H54 (cell line): ENCODE measurements at regions not wholly inside any gene's neighbourhood (a gene's known extent, or its start where the extent isn't known, plus 50 kb on each side); places are given as distances from the start of the nearest gene placed in this dataset.
"Not testable (repeated sequence)": the region's sequence is repeated elsewhere in the genome, so short reads cannot be mapped to it uniquely, and the experiment has no call there.

Experiments
- DNase-seq: peaks from one replicate; pipeline ENCODE4 v3.0.0; 2011; ENCODE audit warnings: low spot score, mixed read lengths; ENCODE audit not compliant: insufficient read length
- FAIRE-seq: peaks from 3 replicates; lab custom pipeline; 2011; peaks lifted over from hg19 to GRCh38; lab: Jason Lieb, UNC
- POLR2A ChIP-seq: IDR thresholded peaks from 2 replicates; pipeline ENCODE4 v1.6.1; 2011; ENCODE audit warnings: low read depth, mild to moderate bottlenecking, low read length

DNA sequence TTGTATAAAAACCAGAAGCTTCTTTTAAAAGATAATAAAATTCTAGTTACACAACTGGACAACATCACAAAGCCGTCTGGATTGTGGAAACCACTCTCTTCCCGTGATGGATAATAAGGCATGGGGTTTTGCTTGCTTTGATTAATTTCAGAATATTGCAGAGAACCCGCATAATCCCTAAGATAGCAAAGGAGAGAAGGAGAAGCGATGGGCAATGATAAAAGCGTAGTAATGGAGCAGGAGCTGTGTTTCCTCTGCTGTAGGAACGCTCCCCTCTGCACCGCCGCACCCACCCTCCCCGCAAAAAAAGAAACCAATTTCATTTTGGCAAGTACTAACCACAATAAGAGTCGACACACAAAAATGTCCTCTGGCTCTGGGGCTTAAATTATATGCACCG is 340.9 kb upstream of the PSMD7 start:
- DNase-seq (no peak), FAIRE-seq (no peak)
- no peak for TF ChIP-seq POLR2A

DNA sequence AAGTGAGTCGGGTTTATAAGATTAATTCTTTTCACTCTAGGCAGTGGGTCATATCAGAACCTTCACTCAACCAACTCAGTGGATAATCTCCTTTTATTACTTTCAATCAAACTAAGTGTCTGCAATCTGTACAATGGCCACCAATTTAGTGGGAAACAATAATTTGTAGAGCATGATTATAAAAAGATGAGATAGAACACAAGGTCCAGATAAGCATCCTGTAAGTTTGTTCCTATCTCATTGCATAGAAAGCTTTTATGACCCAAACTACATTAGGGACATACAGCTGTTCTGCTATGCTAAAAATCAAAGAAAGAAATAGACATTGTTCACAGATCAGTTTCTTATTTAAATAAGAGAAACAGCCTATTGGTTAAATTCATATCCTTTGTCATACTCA is 341.4 kb upstream of the PSMD7 start:
- FAIRE-seq, result no peak
- no peak for DNase-seq
- TF ChIP-seq POLR2A, result no peak

DNA sequence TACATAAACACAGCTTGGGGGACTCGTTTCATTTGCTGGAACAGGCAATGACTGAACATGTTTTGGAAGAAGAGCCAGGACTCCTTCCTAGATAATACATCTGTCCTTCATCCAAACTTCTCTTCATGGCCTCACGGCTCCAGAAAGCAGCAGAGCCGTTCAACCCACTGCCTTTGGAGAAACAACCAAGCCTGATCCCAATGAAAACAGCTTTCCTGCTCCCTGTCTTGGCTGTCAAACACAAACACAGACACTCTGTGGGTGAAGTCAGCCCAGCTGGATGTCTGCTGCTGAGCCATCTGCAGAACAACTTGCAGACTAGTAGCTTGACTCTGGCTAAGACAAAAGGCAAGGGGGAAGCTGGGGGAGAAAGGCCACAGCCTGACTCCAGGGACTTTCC is 345.1 kb upstream of the PSMD7 start:
- no peak for FAIRE-seq
- no peak for TF ChIP-seq POLR2A
- DNase-seq, result no peak

DNA sequence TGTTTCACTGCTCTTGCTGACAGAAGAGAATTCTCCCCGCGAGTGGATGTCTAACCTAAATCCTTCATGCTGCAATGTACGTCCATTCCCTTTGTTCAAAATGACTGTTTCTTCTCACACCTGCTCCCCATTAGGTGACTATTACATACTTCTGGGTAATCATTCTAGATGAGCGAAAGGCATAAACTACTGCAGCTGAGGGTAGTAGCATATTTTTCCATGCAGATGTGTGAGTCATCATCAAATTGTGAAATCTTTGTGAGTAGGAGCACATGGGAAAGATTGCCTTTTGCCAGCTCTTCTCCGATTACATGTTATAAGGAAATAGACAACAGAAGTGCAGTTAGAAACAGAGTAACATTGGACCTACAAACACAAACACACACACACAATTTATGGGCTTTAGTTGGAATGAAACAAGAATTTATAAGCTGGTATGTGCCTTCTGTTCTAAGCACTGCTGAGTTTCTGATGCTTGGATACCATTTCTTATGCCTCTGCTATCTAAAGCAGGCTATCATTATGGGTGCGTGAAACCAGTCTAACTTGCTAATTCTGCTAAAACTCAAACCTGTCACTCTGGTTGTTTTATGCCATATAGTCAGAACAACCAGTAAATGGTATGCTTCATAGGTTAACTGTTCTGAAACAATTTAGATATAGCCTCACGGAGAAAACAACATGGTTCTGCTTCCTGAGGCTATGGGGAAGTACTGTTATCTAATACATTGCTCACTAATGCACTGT is 346.9 kb upstream of the PSMD7 start:
- no peak for TF ChIP-seq POLR2A
- FAIRE-seq (no peak), DNase-seq (no peak)

DNA sequence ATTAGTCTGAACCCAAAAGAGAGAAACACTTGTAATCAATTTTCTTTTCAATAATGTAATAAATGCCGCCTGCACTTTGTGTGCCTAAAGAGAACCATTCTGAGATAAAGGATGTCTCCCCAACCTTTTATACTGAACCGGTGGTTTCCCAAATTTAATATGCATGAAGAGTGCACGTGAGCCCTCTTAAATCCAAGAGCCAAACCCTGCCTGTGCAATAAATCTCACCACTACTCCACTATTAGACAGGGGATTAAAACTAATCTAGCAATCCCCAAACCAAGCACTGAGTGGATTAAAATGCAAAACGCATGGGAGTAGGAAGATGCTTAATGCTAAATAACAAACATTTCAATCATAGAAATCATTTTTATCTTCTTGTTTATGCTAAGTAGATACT is 351.0 kb upstream of the PSMD7 start:
- FAIRE-seq (no peak), DNase-seq (no peak)
- no peak for TF ChIP-seq POLR2A

DNA sequence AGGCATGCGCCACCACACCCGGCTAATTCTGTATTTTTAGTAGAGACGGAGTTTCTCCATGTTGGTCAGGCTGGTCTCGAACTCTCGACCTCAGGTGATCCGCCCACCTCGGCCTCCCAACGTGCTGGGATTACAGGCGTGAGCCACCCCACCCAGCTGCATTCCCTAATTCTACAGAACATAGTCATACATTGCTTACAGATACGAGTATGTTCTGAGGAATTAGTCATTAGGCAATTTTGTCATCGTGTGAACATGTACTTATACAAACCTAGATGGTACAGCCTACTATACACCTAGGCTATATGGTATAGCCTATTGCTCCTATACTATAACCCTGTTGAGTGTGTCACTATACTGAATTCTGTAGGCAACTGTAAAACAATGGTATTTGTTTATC is 353.4 kb upstream of the PSMD7 start:
- FAIRE-seq, DNase-seq: not testable (repeated sequence)

DNA sequence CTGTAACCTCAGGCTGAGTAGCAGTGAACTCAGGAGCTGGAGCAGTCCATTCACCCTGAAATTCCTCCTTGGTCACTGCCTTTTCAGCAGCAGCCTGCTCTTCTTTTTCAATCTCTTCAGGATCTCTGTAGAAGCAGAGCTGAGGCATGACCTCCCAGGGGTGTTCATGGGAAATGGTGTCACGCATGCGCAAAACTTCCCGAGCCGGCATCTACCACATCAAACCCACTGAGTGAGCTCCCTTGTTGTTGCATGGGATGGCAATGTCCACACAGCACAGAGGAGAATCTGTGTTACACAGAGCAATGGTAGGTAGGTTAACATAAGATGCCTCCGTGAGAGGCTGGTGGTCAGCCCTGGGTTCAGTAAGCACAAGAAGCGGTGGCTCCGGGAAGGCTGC is 355.8 kb upstream of the PSMD7 start:
- FAIRE-seq, DNase-seq: not testable (repeated sequence)

DNA sequence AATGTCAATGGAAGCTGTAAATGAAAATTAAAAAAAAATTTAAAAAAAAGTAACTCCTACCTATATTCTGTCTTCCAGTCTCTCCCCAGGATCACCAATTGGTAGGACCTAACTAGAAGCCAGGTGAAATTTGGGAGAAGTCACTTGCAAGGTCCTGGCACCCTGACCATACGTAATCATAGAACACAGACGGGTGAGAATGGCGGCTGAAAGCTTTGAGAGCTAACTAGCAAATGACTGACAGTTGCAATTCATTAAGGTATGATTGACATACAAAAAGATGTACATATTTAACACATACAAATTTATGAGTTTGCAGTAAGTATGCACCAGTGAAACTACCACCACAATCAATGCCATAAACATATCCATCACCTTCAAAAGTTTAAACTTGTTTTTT is 372.7 kb upstream of the PSMD7 start:
- DNase-seq, result no peak
- TF ChIP-seq POLR2A, result no peak
- FAIRE-seq, result no peak

DNA sequence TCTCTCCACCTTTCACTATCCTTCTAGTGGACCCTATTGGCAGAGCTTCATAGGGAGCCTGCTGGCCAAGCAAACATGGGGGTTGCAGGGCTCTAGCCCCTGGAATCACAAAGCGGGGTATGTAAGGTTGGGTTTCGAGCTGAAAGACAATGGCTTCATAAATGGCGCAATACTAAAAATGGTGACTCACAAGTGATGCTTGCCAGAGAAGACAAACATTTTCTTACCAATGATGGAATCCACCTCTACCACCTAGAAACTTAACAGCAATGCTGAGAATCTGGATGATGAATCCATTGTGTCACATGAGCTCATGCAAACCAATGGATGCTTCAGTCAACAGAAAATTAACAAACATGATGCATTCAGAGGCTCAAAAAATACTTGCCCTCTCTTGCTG is 375.3 kb upstream of the PSMD7 start:
- FAIRE-seq (no peak), DNase-seq (no peak)
- TF ChIP-seq POLR2A, result no peak

DNA sequence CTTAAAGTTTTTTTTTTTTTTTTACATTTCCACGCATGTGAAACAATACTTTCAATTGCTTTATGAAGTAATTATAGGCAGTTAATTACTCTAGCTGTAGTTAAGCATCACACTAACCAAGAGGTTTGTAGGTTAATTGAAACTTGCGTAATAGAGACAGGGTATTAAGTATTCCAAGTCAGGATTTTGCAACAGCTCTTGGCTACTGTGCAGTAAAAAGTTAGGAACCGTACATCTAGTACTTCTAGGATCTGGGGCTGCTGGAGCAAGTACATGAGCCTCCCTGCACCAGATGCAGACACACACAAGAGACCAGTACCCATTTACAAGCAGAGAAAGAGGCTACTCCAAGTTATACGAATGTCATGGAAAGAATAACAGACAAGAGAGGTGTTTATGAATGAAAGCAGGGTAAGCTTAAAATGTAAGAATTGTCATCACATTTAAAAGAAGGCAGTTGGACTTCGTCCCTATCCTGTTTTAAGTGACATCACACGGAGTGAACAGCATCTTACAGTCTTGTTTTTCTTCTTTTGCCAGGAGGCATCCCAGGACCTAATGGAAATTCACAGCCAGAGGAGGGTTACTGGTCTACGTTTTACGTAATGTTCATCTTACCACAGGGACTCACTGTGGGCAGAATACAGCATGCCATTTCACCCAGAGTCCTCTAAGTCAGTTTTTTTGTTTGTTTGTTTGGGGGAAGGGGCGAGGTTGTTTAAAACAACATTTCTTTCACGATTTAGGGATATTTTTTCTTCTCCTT is 379.6 kb upstream of the PSMD7 start:
- no peak for FAIRE-seq
- no peak for TF ChIP-seq POLR2A
- no peak for DNase-seq

DNA sequence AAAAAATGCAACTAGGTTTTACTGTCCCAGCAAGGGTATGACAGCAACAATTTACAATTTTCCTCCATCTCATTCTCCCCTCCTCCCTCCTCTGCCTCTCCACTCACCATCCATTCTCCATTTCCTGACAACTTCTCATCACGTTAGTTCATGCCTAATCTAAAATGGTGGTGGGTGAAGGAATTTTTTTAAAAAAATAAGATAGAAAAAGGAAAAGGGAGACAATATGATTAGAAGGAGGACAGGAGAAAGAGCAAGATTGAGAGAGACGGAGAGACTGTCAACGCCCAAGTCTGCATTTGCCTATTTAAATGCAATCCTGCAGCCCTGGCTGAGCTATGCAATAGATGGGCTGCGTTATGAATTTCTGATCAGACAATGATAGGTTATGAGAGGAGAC is 380.7 kb upstream of the PSMD7 start:
- DNase-seq (no peak), FAIRE-seq (no peak)
- no peak for TF ChIP-seq POLR2A

DNA sequence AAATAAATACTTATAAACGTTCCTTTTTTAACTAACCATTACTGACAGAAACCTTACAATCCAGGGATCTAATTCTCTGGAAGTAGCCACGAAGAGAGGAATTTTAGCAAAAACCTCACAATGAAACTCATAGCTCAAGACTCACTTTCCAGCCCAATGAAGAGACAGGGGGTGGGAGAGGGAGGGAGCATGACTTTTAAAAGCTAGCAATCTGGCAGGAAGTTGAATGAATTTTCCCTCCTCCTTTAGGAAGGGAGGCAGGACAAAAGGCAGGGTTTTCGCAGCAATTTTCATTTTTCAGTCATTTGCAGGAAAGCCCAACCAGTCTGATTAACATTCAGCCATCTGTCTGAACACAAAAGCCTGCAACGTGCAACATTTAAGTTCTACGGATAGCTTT is 381.5 kb upstream of the PSMD7 start:
- TF ChIP-seq POLR2A, result no peak
- DNase-seq, result no peak
- no peak for FAIRE-seq

DNA sequence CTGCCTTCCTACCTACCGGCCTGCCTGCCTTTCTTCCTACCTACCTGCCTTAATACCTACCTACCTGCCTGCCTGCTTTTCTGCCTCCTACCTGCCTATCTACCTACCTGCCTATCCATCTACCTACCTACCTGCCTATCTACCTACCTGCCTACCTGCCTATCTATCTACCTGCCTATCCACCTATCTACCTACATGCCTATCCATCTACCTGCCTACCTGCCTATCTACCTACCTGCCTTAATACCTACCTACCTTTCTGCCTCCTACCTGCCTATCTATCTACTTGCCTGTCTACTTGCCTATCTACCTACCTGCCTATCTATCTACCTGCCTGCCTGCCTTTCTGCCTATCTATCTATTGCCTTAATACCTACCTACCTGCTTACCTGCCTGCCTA is 383.8 kb upstream of the PSMD7 start:
- no peak for TF ChIP-seq POLR2A
- FAIRE-seq (no peak), DNase-seq (no peak)

DNA sequence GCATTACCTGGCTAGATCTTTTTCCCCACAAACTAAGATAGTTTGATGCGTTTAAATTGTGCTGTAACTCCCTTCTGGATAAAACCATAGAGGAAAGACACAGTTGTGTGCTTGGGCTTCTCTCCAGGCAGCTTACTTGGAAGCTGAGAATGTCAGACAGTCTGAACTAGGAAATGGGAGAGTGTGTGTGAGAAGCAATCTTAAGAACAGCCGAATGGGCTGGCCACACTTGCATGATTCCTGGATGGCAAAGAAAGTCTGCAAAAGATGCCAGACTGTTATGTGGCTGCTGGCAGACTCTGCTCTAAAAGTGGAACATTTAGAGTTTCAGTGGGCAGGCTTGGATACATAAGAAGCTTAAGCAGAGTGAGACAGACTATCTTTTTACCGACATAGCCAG is 384.3 kb upstream of the PSMD7 start:
- TF ChIP-seq POLR2A, result no peak
- DNase-seq (no peak), FAIRE-seq (no peak)

DNA sequence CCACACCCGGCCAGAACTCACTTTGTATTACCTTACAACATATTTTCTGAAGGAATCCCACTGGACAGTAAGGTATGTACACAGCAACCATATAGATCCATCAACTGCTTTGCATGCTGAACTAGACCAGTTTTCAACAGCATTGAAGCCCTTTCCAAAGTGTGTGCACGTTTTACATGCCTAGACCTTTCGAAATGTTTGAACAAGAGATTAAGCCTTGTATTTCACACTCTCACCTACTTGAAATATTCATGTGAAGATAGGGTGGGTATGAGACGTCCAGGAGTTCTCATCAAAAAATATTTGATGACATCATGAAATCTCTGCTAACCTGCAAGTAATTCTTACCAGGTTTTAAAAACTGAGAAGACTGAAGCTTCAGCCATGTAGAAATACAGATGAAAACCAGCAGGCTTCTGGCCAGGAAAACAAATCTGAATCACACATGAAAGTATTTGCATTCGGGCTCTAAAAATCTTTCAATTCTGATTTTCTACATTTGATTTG is 387.0 kb upstream of the PSMD7 start:
- no peak for DNase-seq
- no peak for TF ChIP-seq POLR2A
- FAIRE-seq, result no peak
